ENCODE measurements at regions not wholly inside any gene's neighbourhood (a gene's known extent, or its start where the extent isn't known, plus 50 kb on each side); places are given as distances from the start of the nearest gene placed in this dataset.

DNA sequence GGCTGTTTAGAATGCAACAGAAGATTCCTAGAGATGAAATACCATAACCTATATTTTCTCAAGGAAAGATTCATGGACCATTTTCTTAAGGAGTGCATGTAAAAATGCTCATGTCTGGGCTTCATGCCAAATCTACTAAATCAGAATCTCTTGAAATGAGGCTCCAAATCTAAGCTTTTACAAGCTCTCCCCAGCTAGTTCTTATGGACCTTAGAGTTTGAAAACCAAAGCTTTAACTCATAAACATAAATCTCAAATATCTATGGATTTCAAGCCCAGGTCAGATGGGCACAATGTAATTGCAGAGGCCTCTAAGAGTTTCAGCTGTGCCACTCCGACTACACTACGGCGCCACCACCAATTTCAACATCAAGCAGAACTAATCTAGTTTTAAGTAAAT, 117.3 kb upstream of the CAND1 start:
- Histone ChIP-seq H3K4me1 (ENCODE audit: control insufficient read depth in 1 of 2, insufficient read depth in 1 of 2, low read depth in 1 of 2, low read length in 1 of 2) (no peaks in the 10 kb centered on the region), H3K4me3 (ENCODE audit: low read depth in 1 of 2, low read length in 1 of 2) (no peak overlapping the region), H3K9me3 (no peaks in the 10 kb centered on the region), H3K36me3 (no peaks in the 10 kb centered on the region), H3K27ac (no peak overlapping the region), H3K27me3 (no peaks in the 10 kb centered on the region)
- TF ChIP-seq, protein P1, sequence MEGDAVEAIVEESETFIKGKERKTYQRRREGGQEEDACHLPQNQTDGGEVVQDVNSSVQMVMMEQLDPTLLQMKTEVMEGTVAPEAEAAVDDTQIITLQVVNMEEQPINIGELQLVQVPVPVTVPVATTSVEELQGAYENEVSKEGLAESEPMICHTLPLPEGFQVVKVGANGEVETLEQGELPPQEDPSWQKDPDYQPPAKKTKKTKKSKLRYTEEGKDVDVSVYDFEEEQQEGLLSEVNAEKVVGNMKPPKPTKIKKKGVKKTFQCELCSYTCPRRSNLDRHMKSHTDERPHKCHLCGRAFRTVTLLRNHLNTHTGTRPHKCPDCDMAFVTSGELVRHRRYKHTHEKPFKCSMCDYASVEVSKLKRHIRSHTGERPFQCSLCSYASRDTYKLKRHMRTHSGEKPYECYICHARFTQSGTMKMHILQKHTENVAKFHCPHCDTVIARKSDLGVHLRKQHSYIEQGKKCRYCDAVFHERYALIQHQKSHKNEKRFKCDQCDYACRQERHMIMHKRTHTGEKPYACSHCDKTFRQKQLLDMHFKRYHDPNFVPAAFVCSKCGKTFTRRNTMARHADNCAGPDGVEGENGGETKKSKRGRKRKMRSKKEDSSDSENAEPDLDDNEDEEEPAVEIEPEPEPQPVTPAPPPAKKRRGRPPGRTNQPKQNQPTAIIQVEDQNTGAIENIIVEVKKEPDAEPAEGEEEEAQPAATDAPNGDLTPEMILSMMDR (IDR thresholded peaks at IDR 0.05) = no peak

DNA sequence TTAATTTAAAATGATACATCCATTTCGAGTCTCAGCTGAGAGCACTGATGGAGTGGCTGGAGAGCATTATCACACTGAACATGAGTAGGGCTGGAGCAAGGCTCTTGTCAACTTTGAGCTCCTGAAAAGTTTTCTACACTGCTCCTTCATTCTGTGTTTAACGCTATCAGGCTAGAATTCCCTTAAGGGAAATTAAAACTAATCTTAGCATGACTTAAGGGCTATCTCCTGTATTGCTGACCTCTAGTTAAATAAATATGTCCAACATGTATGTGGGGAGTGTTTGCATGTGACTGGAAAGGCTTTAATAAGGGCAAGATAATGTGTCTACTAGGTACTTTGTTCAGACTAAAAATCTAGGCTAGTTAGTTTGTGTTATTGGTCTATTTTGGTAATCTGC, 116.7 kb upstream of the CAND1 start:
- Histone ChIP-seq H3K27ac (no peak overlapping the region), H3K9me3 (no peaks in the 10 kb centered on the region), H3K4me1 (ENCODE audit: control insufficient read depth in 1 of 2, insufficient read depth in 1 of 2, low read depth in 1 of 2, low read length in 1 of 2) (no peaks in the 10 kb centered on the region), H3K36me3 (no peaks in the 10 kb centered on the region), H3K4me3 (ENCODE audit: low read depth in 1 of 2, low read length in 1 of 2) (no peak overlapping the region), H3K27me3 (no peaks in the 10 kb centered on the region)
- TF ChIP-seq, protein P1 (IDR thresholded peaks at IDR 0.05) = no peak

DNA sequence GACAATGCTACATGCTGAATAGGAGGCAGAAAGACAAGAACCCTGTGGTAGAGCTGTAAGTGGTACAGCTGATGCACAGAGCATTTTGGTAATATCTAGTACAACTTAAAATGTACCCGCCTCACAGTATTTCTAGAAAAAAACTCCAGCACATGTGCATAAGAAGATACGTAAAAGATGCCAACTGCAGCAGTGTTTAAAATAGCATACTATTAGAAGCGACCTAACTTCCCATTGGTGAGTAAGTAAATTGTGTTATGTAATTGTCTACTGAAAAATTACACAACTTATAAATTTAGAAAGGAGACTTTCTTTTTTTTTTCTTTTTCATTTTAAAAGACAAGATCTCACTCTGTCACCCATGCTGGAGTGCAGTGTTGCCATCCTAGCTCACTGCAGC, 114.3 kb upstream of the CAND1 start:
- no peak overlapping the region for H3K4me3 ChIP-seq (ENCODE audit: low read depth in 1 of 2, low read length in 1 of 2)
- H3K36me3 ChIP-seq = no peaks in the 10 kb centered on the region
- H3K27ac ChIP-seq = no peak overlapping the region
- H3K9me3 ChIP-seq = no peaks in the 10 kb centered on the region
- TF ChIP-seq, protein P1 (IDR thresholded peaks at IDR 0.05) = no peak
- no peaks in the 10 kb centered on the region for H3K27me3 ChIP-seq
- no peaks in the 10 kb centered on the region for H3K4me1 ChIP-seq (ENCODE audit: control insufficient read depth in 1 of 2, insufficient read depth in 1 of 2, low read depth in 1 of 2, low read length in 1 of 2)

DNA sequence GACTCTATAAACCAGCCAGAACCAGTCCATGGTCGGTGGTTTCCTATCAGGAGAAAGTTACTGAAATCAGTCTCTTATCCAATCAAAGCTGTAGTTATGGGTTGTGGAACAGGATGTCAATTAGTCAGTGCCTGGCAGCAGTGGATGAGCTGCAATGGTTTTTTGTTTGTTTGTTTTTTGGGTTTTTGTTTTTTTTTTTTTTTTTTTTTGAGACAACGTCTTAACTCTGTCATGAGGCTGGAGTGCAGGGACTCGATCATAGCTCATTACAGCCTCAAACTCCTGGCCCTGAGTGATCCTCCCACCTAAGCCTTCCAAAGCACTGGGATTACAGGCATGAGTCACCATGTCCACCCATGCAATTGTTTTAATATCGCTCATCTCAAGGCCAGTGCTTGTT, 113.3 kb upstream of the CAND1 start:
- H3K36me3 ChIP-seq = no peaks in the 10 kb centered on the region
- no peak overlapping the region for H3K27ac ChIP-seq
- TF ChIP-seq, protein P1 (IDR thresholded peaks at IDR 0.05) = no peak
- H3K4me3 ChIP-seq (ENCODE audit: low read depth in 1 of 2, low read length in 1 of 2) = no peak overlapping the region
- H3K27me3 ChIP-seq = no peaks in the 10 kb centered on the region
- no peaks in the 10 kb centered on the region for H3K4me1 ChIP-seq (ENCODE audit: control insufficient read depth in 1 of 2, insufficient read depth in 1 of 2, low read depth in 1 of 2, low read length in 1 of 2)
- H3K9me3 ChIP-seq = no peaks in the 10 kb centered on the region

DNA sequence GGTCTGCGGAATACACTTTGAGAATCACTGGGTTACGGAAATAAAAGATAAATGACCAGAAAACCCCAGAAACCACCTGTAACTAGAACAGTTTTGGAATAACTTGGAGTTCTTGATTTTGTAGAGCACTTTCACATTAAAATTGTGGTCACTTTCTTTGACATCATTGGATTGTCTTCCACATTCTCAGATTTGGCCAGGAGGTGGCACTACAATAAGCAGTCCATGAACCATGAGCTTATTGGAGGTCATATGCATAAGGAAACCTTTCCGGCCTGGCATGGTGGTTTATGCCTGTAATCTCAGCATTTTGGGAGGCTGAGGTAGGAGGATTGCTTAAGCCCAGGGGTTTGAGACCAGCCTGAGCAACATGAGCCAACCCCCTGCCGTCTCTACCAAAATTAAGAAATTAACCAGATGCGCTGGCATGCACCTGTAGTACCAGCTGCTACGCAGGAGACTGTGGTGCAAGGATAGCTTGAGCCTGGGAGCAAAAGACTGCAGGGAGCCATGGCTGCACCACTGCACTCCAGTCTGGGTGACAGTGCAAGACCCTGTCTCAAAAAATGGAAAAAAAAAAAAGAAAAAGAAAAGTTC, 107.7 kb upstream of the CAND1 start:
- no peaks in the 10 kb centered on the region for H3K9me3 ChIP-seq
- H3K4me1 ChIP-seq (ENCODE audit: control insufficient read depth in 1 of 2, insufficient read depth in 1 of 2, low read depth in 1 of 2, low read length in 1 of 2) = no peaks in the 10 kb centered on the region
- no peak overlapping the region for H3K4me3 ChIP-seq (ENCODE audit: low read depth in 1 of 2, low read length in 1 of 2)
- no peaks in the 10 kb centered on the region for H3K36me3 ChIP-seq
- no peaks in the 10 kb centered on the region for H3K27me3 ChIP-seq
- no peak overlapping the region for H3K27ac ChIP-seq
- TF ChIP-seq, protein P1 (IDR thresholded peaks at IDR 0.05) = no peak

DNA sequence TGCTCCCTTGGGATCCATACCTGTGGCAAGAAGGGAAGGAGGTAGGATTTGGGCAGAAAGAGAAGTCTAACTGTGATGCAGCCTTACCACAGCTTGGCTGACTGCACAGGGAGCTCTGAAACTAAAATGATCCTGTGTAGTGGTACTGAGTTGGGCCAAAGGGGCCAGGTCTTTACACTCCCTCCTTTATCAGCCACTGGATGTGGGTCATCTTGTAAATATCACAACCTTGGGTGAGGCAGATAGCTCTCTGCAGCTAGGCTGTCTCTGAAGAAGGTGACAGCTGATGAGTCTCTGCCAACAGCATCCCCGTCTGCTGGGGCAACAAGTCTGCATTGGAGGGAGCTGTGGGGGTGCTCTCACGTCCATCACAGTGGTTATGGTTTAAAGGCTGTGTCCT, 95.9 kb upstream of the CAND1 start:
- Histone ChIP-seq H3K4me1 (ENCODE audit: control insufficient read depth in 1 of 2, insufficient read depth in 1 of 2, low read depth in 1 of 2, low read length in 1 of 2) (no peaks in the 10 kb centered on the region), H3K36me3 (no peaks in the 10 kb centered on the region), H3K9me3 (no peaks in the 10 kb centered on the region), H3K4me3 (ENCODE audit: low read depth in 1 of 2, low read length in 1 of 2) (no peak overlapping the region), H3K27ac (no peak overlapping the region), H3K27me3 (no peaks in the 10 kb centered on the region)
- TF ChIP-seq, protein P1 (IDR thresholded peaks at IDR 0.05) = no peak
